ENCODE measurements at regions not wholly inside any gene's neighbourhood (a gene's known extent, or its start where the extent isn't known, plus 50 kb on each side); places are given as distances from the start of the nearest gene placed in this dataset.

GRCh38 chr5:74576941-74577456 is 63.5 kb downstream of the ENC1 start:
- Histone ChIP-seq H3K4me3 (no peak overlapping the region), H3K4me1 (ENCODE audit: low read depth) (peaks cover 36% of the 10 kb centered on the region), H3K36me3 (ENCODE audit: low read depth) (no peaks in the 10 kb centered on the region), H3K9me3 (no peaks in the 10 kb centered on the region)
- TF ChIP-seq CTCF (IDR thresholded peaks at IDR 0.05): no peak
- ATAC-seq (peak; percentile 47), DNase-seq (peak in 1 of 3 donors; percentile 35)
- intact Hi-C loops (cut with DNase I, micrococcal nuclease): no loop called here

- no peak overlapping the region for H3K4me3 ChIP-seq
- peaks cover 27% of the 10 kb centered on the region for H3K4me1 ChIP-seq (ENCODE audit: low read depth)
- no peak for TF ChIP-seq CTCF (IDR thresholded peaks at IDR 0.05)
- H3K9me3 ChIP-seq: no peaks in the 10 kb centered on the region
- peak; percentile 57 for ATAC-seq
- no peaks in the 10 kb centered on the region for H3K36me3 ChIP-seq (ENCODE audit: low read depth)
- intact Hi-C loops (cut with DNase I, micrococcal nuclease): no loop called here
- DNase-seq: no peak
Observed at GRCh38 chr5:74575741-74576538, 64.6 kb downstream of the ENC1 start.

- no peak for DNase-seq
- no peak for ATAC-seq
- TF ChIP-seq CTCF (IDR thresholded peaks at IDR 0.05): no peak
- Histone ChIP-seq H3K4me3 (no peak overlapping the region), H3K9me3 (no peaks in the 10 kb centered on the region), H3K4me1 (ENCODE audit: low read depth) (no peaks in the 10 kb centered on the region), H3K36me3 (ENCODE audit: low read depth) (no peaks in the 10 kb centered on the region)
- intact Hi-C loops (cut with DNase I, micrococcal nuclease): no loop called here
Observed at GRCh38 chr5:74570250-74570649, 70.3 kb downstream of the ENC1 start.

- DNase-seq (peak in 1 of 3 donors; percentile 51), ATAC-seq (peak; percentile 54)
- H3K4me1 ChIP-seq (ENCODE audit: low read depth): no peaks in the 10 kb centered on the region
- no peaks in the 10 kb centered on the region for H3K9me3 ChIP-seq
- no peak overlapping the region for H3K4me3 ChIP-seq
- TF ChIP-seq CTCF (IDR thresholded peaks at IDR 0.05): no peak
- intact Hi-C loops (cut with DNase I, micrococcal nuclease): no loop called here
- no peaks in the 10 kb centered on the region for H3K36me3 ChIP-seq (ENCODE audit: low read depth)
Observed at GRCh38 chr5:74567411-74567995, 73.0 kb downstream of the ENC1 start.

GRCh38 chr5:74562122-74562521 is 78.4 kb downstream of the ENC1 start:
- H3K9me3 ChIP-seq: no peaks in the 10 kb centered on the region
- H3K4me3 ChIP-seq: no peak overlapping the region
- intact Hi-C loops (cut with DNase I, micrococcal nuclease): no loop called here
- no peak for TF ChIP-seq CTCF (IDR thresholded peaks at IDR 0.05)
- DNase-seq (no peak), ATAC-seq (no peak)
- no peaks in the 10 kb centered on the region for H3K36me3 ChIP-seq (ENCODE audit: low read depth)
- H3K4me1 ChIP-seq (ENCODE audit: low read depth): no peaks in the 10 kb centered on the region
